ENCODE measurements at regions not wholly inside any gene's neighbourhood (a gene's known extent, or its start where the extent isn't known, plus 50 kb on each side); places are given as distances from the start of the nearest gene placed in this dataset.

DNA sequence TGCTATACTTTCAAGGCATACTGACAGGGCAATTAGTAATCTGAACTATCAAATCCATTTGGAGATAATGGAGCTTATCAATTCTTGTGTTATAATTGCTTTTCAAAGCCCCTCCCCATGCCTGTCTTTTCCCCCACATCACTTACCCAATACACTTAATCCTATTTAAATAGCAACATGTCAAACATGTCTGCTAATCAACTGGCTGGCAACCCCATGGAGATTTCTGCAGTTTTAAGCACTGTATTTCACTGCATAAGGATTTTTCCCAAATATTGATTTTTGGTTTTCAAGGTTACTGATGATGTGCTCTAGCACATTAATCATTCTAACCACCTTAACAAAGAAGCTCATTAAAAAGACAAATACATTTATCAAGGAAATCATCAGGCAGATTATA is 800.3 kb downstream of the PLA2G4A start:
- no peak for TF ChIP-seq CTCF (conservative IDR thresholded peaks at IDR 0.05; ENCODE audit: low read depth, low read length)
- no peak overlapping the region for H3K4me3 ChIP-seq (ENCODE audit: low read depth, low read length)
- no peak for DNase-seq (ENCODE audit: low read depth)

- H3K4me3 ChIP-seq (ENCODE audit: low read depth, low read length) = no peak overlapping the region
- DNase-seq (ENCODE audit: low read depth) = no peak
- no peak for TF ChIP-seq CTCF (conservative IDR thresholded peaks at IDR 0.05; ENCODE audit: low read depth, low read length)
These were observed 802.1 kb downstream of the PLA2G4A start for GRCh38 chr1:187630653-187631380.

GRCh38 chr1:187631381-187631675 is 802.6 kb downstream of the PLA2G4A start:
- no peak overlapping the region for H3K4me3 ChIP-seq (ENCODE audit: low read depth, low read length)
- no peak for DNase-seq (ENCODE audit: low read depth)
- TF ChIP-seq CTCF (conservative IDR thresholded peaks at IDR 0.05; ENCODE audit: low read depth, low read length) = no peak

GRCh38 chr1:187631984-187632383 is 803.2 kb downstream of the PLA2G4A start:
- no peak for TF ChIP-seq CTCF (conservative IDR thresholded peaks at IDR 0.05; ENCODE audit: low read depth, low read length)
- DNase-seq (ENCODE audit: low read depth) = no peak
- no peak overlapping the region for H3K4me3 ChIP-seq (ENCODE audit: low read depth, low read length)

- TF ChIP-seq CTCF (conservative IDR thresholded peaks at IDR 0.05; ENCODE audit: low read depth, low read length) = no peak
- DNase-seq (ENCODE audit: low read depth) = no peak
- no peak overlapping the region for H3K4me3 ChIP-seq (ENCODE audit: low read depth, low read length)
These were observed 806.2 kb downstream of the PLA2G4A start for GRCh38 chr1:187634940-187635339.

DNA sequence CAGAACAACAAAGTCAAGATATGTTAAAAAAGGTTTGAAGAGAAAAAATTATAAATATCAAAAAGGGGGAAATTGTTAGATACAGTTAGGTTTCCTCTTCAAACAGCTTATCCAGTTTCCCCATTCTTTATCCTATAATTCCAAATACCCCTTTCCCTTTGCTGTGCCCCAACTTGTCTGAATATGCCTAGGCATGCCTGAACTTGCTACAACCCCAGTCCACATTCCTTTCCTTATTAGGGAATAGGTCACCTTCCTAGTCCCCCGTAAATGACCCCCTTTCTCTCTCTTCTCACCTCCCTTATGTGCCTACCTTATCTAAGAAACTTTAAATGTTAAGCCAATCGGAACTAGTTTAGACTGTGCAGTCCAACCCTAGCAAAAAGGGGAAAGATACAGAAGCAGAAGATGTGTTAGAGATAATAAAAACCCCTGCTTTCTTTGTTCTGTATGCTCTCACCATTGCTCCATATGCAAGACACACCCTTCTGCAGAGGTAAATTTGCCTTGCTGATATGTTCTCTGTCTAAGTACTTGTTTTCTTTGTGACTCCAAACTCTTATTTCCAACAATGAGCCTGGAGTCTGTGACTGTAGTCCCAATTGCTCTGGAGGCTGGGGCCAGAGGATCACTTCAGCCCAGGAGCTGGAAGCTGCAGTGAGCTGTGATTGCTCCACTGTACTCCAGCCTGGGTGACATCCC is 810.1 kb downstream of the PLA2G4A start:
- no peak for DNase-seq (ENCODE audit: low read depth)
- no peak overlapping the region for H3K4me3 ChIP-seq (ENCODE audit: low read depth, low read length)
- TF ChIP-seq CTCF (conservative IDR thresholded peaks at IDR 0.05; ENCODE audit: low read depth, low read length) = no peak

GRCh38 chr1:187641015-187641414 is 812.3 kb downstream of the PLA2G4A start:
- H3K4me3 ChIP-seq (ENCODE audit: low read depth, low read length) = no peak overlapping the region
- TF ChIP-seq CTCF (conservative IDR thresholded peaks at IDR 0.05; ENCODE audit: low read depth, low read length) = no peak
- DNase-seq (ENCODE audit: low read depth) = no peak

All from choroid plexus epithelial cell (primary cell).